ENCODE measurements at regions not wholly inside any gene's neighbourhood (a gene's known extent, or its start where the extent isn't known, plus 50 kb on each side); places are given as distances from the start of the nearest gene placed in this dataset.

DNA sequence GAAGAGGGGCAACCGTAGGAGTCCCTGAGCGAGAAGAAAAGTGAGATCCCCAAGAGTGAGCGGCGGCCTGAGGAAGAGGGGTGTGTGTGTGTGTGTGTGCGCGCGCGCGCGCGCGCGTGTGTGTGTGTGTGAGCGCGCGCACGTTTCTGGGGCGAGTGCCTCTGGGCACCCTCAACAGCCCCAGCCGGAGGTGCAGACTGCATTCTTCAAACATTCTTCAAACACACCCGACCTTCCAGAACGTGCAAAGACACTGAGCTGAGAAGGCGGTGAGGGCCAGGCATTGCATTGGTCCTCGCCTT lies 76.2 kb upstream of the FOXP4 start:
- TF ChIP-seq, protein P1, sequence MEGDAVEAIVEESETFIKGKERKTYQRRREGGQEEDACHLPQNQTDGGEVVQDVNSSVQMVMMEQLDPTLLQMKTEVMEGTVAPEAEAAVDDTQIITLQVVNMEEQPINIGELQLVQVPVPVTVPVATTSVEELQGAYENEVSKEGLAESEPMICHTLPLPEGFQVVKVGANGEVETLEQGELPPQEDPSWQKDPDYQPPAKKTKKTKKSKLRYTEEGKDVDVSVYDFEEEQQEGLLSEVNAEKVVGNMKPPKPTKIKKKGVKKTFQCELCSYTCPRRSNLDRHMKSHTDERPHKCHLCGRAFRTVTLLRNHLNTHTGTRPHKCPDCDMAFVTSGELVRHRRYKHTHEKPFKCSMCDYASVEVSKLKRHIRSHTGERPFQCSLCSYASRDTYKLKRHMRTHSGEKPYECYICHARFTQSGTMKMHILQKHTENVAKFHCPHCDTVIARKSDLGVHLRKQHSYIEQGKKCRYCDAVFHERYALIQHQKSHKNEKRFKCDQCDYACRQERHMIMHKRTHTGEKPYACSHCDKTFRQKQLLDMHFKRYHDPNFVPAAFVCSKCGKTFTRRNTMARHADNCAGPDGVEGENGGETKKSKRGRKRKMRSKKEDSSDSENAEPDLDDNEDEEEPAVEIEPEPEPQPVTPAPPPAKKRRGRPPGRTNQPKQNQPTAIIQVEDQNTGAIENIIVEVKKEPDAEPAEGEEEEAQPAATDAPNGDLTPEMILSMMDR (conservative IDR thresholded peaks at IDR 0.05; ENCODE audit: low read depth, low read length) = no peak
- no peak for TF ChIP-seq SMC3 (IDR thresholded peaks at IDR 0.05; ENCODE audit: low read depth, low read length)
- TF ChIP-seq, protein P2, sequence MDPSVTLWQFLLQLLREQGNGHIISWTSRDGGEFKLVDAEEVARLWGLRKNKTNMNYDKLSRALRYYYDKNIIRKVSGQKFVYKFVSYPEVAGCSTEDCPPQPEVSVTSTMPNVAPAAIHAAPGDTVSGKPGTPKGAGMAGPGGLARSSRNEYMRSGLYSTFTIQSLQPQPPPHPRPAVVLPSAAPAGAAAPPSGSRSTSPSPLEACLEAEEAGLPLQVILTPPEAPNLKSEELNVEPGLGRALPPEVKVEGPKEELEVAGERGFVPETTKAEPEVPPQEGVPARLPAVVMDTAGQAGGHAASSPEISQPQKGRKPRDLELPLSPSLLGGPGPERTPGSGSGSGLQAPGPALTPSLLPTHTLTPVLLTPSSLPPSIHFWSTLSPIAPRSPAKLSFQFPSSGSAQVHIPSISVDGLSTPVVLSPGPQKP (IDR thresholded peaks at IDR 0.05; ENCODE audit: borderline replicate concordance, low read depth, low read length) = no peak
- no peak for TF ChIP-seq POLR2A (IDR thresholded peaks at IDR 0.05; ENCODE audit: low read depth, low read length)
- TF ChIP-seq MAZ (IDR thresholded peaks at IDR 0.05; ENCODE audit: borderline replicate concordance, low read depth, low read length) = no peak
- no peak for TF ChIP-seq CHD1 (IDR thresholded peaks at IDR 0.05; ENCODE audit: low read depth, low read length)

Measured in IMR-90 (cell line).